ENCODE measurements at regions not wholly inside any gene's neighbourhood (a gene's known extent, or its start where the extent isn't known, plus 50 kb on each side); places are given as distances from the start of the nearest gene placed in this dataset.
"Not testable (repeated sequence)": the region's sequence is repeated elsewhere in the genome, so short reads cannot be mapped to it uniquely, and the experiment has no call there.

DNA sequence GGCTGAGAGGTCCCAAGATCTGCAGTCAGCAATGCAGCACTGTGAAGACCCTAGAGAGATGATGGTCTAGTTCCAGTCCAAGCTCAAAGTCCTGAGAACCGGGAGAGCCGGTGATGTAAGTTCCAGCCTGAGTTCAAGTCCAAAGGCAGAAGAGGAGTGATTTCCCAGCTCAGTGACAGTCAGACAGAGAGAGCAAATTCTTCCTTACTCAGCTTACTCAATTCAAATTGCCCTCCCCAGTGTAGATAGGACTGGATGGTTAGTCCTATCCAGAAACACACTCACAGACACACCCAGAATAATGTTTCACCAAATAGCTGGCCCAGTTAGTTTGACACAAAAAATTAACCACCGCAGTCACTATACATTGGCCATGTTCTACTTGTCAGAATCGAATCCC is 185.5 kb upstream of the MYO3A start:
- no peak overlapping the region for H3K4me3 ChIP-seq (ENCODE audit: low read depth, low read length)
- no peaks in the 10 kb centered on the region for H3K27me3 ChIP-seq (ENCODE audit: control insufficient read depth, insufficient read depth, low read length)
- POLR2A ChIA-PET, result no interaction called here
- CTCF ChIA-PET, result no interaction called here
- no peaks in the 10 kb centered on the region for H3K36me3 ChIP-seq (ENCODE audit: control insufficient read depth, insufficient read depth, low read length)
- TF ChIP-seq, protein P1, sequence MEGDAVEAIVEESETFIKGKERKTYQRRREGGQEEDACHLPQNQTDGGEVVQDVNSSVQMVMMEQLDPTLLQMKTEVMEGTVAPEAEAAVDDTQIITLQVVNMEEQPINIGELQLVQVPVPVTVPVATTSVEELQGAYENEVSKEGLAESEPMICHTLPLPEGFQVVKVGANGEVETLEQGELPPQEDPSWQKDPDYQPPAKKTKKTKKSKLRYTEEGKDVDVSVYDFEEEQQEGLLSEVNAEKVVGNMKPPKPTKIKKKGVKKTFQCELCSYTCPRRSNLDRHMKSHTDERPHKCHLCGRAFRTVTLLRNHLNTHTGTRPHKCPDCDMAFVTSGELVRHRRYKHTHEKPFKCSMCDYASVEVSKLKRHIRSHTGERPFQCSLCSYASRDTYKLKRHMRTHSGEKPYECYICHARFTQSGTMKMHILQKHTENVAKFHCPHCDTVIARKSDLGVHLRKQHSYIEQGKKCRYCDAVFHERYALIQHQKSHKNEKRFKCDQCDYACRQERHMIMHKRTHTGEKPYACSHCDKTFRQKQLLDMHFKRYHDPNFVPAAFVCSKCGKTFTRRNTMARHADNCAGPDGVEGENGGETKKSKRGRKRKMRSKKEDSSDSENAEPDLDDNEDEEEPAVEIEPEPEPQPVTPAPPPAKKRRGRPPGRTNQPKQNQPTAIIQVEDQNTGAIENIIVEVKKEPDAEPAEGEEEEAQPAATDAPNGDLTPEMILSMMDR (IDR thresholded peaks at IDR 0.05; ENCODE audit: insufficient read depth, low read depth, low read length), result no peak
- DNase-seq (ENCODE audit: low read depth), result no peak

DNA sequence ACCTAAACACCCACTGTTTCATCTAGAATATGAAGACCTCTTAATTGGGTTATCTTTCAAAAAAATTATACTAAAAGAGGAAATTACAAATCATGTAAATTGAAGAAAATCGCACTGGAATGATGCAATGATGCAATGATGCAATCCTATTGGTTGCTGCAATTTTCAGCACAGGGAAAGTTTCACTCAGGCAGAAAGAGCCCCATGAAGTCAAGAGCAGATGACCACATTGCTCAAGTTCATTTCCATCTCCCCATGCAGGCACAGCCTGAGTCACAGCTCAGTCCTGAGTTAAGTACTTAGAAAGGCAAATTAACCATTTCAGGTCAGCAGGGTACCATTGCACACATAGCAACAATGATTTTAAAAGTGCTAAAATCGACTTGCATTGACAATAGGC is 180.3 kb upstream of the MYO3A start:
- Histone ChIP-seq H3K27me3 (ENCODE audit: control insufficient read depth, insufficient read depth, low read length) (no peaks in the 10 kb centered on the region), H3K36me3 (ENCODE audit: control insufficient read depth, insufficient read depth, low read length) (no peaks in the 10 kb centered on the region), H3K4me3 (ENCODE audit: low read depth, low read length) (no peak overlapping the region)
- DNase-seq (ENCODE audit: low read depth), result no peak
- TF ChIP-seq, protein P1 (IDR thresholded peaks at IDR 0.05; ENCODE audit: insufficient read depth, low read depth, low read length), result no peak
- ChIA-PET POLR2A (no interaction called here), CTCF (no interaction called here)

DNA sequence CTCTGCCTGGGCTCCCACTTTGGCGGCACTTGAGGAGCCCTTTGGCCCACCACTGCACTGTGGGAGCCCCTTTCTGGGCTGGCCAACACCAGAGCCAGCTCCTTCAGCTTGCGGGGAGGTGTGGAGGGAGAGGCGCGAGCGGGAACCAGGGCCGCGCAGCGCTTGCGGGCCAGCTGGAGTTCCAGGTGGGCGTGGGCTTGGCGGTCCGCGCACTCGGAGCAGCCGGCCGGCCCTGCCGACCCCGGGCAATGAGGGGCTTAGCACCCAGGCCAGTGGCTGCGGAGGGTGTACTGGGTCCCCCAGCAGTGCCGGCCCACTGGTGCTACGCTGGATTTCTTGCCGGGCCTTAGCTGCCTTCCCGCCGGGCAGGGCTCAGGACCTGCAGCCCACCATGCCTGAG is 178.2 kb upstream of the MYO3A start:
- H3K36me3 ChIP-seq (ENCODE audit: control insufficient read depth, insufficient read depth, low read length); DNase-seq (ENCODE audit: low read depth); H3K4me3 ChIP-seq (ENCODE audit: low read depth, low read length); CTCF ChIA-PET; POLR2A ChIA-PET; H3K27me3 ChIP-seq (ENCODE audit: control insufficient read depth, insufficient read depth, low read length): not testable (repeated sequence)

DNA sequence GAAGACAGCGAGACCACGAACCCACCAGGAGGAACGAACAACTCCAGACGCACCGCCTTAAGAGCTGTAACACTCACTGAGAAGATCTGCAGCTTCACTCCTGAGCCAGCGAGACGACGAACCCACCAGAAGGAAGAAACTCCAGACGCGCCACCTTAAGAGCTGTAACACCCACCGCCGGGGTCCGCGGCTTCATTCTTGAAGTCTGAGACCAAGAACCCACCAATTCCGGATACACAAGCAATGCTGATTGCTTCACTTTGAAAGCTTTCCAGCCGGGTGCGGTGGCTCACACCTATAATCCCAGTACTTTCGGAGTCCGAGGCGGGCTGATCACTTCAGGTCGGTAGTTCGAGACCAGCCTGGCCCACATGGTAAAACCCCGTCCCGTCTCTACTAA is 177.2 kb upstream of the MYO3A start:
- no peak overlapping the region for H3K4me3 ChIP-seq (ENCODE audit: low read depth, low read length)
- POLR2A ChIA-PET, result no interaction called here
- DNase-seq (ENCODE audit: low read depth), result no peak
- TF ChIP-seq, protein P1 (IDR thresholded peaks at IDR 0.05; ENCODE audit: insufficient read depth, low read depth, low read length), result no peak
- CTCF ChIA-PET, result no interaction called here
- no peaks in the 10 kb centered on the region for H3K27me3 ChIP-seq (ENCODE audit: control insufficient read depth, insufficient read depth, low read length)
- no peaks in the 10 kb centered on the region for H3K36me3 ChIP-seq (ENCODE audit: control insufficient read depth, insufficient read depth, low read length)

DNA sequence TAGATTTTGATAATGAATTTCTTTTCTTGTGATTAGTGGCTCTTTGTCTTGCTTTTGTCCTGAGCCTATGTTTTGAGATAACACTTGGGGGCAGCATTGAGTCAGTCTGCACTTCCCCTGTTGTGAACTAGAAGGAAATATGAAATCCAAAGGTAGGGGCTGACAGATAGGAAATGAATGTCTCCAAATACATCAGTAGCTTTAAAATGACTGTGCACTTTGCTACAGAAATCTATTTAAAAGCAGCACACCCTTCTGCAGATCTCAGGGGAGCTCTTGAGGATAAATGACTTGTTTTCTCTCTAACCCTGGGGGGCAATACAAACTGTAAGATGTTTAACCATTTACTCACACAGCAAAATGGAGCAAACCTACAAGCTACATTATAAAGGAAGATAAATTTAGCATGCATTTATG is 176.0 kb upstream of the MYO3A start:
- POLR2A ChIA-PET, result no interaction called here
- DNase-seq (ENCODE audit: low read depth), result no peak
- TF ChIP-seq, protein P1 (IDR thresholded peaks at IDR 0.05; ENCODE audit: insufficient read depth, low read depth, low read length), result no peak
- CTCF ChIA-PET, result no interaction called here
- Histone ChIP-seq H3K36me3 (ENCODE audit: control insufficient read depth, insufficient read depth, low read length) (no peaks in the 10 kb centered on the region), H3K4me3 (ENCODE audit: low read depth, low read length) (no peak overlapping the region), H3K27me3 (ENCODE audit: control insufficient read depth, insufficient read depth, low read length) (no peaks in the 10 kb centered on the region)

DNA sequence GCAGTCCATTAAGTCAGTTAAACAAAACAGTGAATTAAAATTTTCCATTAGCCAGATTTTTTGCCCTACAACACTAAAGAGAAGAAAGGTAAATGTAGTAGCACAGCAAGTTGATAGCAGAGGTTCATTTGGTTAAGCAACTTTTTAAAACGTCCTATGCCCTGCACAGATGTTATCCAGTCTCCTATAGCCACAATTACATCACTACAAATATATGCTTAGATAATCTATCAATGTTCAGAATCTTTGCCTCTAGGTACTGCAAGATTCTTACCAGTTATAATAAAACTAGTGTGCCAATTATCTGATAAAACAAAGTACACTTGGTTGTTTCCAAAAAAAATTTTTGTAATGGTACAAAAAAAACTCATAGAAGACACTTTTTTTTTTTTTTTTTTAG is 175.5 kb upstream of the MYO3A start:
- H3K36me3 ChIP-seq (ENCODE audit: control insufficient read depth, insufficient read depth, low read length), result no peaks in the 10 kb centered on the region
- CTCF ChIA-PET, result no interaction called here
- POLR2A ChIA-PET, result no interaction called here
- TF ChIP-seq, protein P1 (IDR thresholded peaks at IDR 0.05; ENCODE audit: insufficient read depth, low read depth, low read length), result no peak
- H3K27me3 ChIP-seq (ENCODE audit: control insufficient read depth, insufficient read depth, low read length), result no peaks in the 10 kb centered on the region
- no peak for DNase-seq (ENCODE audit: low read depth)
- no peak overlapping the region for H3K4me3 ChIP-seq (ENCODE audit: low read depth, low read length)

Measured in BJ (cell line).